Naive thymus-derived CD4-positive, alpha-beta T cell (primary cell): ENCODE measurements at regions not wholly inside any gene's neighbourhood (a gene's known extent, or its start where the extent isn't known, plus 50 kb on each side); places are given as distances from the start of the nearest gene placed in this dataset.

Source experiments
- ATAC-seq: fragments of 150-1000 bp; cut with Tn5 transposase; 2 replicates; pipeline ENCODE4 v1.10.0; 2021; ENCODE audit warnings: mild to moderate bottlenecking, moderate library complexity
- CTCF ChIA-PET: fragments of 350-600 bp; sonication (Branson Sonifier 250); formaldehyde crosslinking; loops from one replicate; lab custom pipeline; 2021; ENCODE audit warnings: antibody characterized with exemption; lab: Charles Lee
- POLR2A ChIA-PET: fragments of 350-600 bp; sonication (Branson Sonifier 250); formaldehyde crosslinking; loops from one replicate; lab custom pipeline; 2021; ENCODE audit warnings: antibody characterized with exemption, inconsistent platforms; lab: Charles Lee
- DNase-seq, 9 donors: peaks; one replicate each; pipeline versions ENCODE4 v3.0.0 to v3.0.0-alpha.2; 2020 to 2022; ENCODE audit warnings: mixed read lengths in 1 of 9
- H3K27ac ChIP-seq: one replicate; pipeline ENCODE4 v1.7.0; 2013; ENCODE audit warnings: mild to moderate bottlenecking, low read depth, low read length, moderate library complexity
- H3K27me3 ChIP-seq, 2 donors: one replicate each; pipeline ENCODE4 v1.7.0; 2013; ENCODE audit warnings: low read length in 2 of 2, mild to moderate bottlenecking in 2 of 2, moderate library complexity in 2 of 2; ENCODE audit not compliant: control insufficient read depth in 2 of 2, insufficient read depth in 2 of 2
- H3K36me3 ChIP-seq, 3 experiments: 1 replicate in 2 of 3; 2 replicates in 1 of 3; pipeline ENCODE4 v1.7.0; 2013; ENCODE audit warnings: low read length in 3 of 3, mild to moderate bottlenecking in 3 of 3, moderate library complexity in 1 of 3; ENCODE audit not compliant: insufficient read depth in 3 of 3, control insufficient read depth in 2 of 3
- H3K4me1 ChIP-seq, 2 donors: one replicate each; pipeline ENCODE4 v1.7.0; 2013; ENCODE audit warnings: low read length in 2 of 2, mild to moderate bottlenecking in 2 of 2, moderate library complexity in 1 of 2; ENCODE audit not compliant: control insufficient read depth in 2 of 2, insufficient read depth in 2 of 2
- H3K4me3 ChIP-seq: 2 replicates; pipeline ENCODE4 v1.7.0; 2013; ENCODE audit warnings: mild to moderate bottlenecking, low read length
- H3K9me3 ChIP-seq, 3 experiments: 1 replicate in 2 of 3; 2 replicates in 1 of 3; pipeline ENCODE4 v1.7.0; 2013; ENCODE audit warnings: low read length in 3 of 3; ENCODE audit not compliant: control insufficient read depth in 2 of 3
- H3K27ac Mint-ChIP-seq, 9 donors: one replicate each; pipeline ENCODE4 v1.8.0; 2020 to 2022; ENCODE audit warnings: mixed read lengths in 9 of 9, mild to moderate bottlenecking in 8 of 9, moderate library complexity in 5 of 9, inconsistent platforms in 2 of 9
- H3K27me3 Mint-ChIP-seq, 5 donors: one replicate each; pipeline ENCODE4 v1.8.0; 2021 to 2022; ENCODE audit warnings: mixed read lengths in 5 of 5, mild to moderate bottlenecking in 1 of 5
- H3K36me3 Mint-ChIP-seq, 5 donors: one replicate each; pipeline ENCODE4 v1.8.0; 2020 to 2022; ENCODE audit warnings: mixed read lengths in 5 of 5, mild to moderate bottlenecking in 3 of 5, inconsistent platforms in 1 of 5
- H3K4me1 Mint-ChIP-seq, 7 donors: one replicate each; pipeline ENCODE4 v1.8.0; 2020 to 2022; ENCODE audit warnings: mixed read lengths in 7 of 7, mild to moderate bottlenecking in 3 of 7, inconsistent platforms in 1 of 7
- H3K4me3 Mint-ChIP-seq, 10 donors: one replicate each; pipeline ENCODE4 v1.8.0; 2020 to 2022; ENCODE audit warnings: mild to moderate bottlenecking in 10 of 10, mixed read lengths in 10 of 10, moderate library complexity in 6 of 10, inconsistent platforms in 2 of 10
- H3K9me3 Mint-ChIP-seq, 11 donors: one replicate each; pipeline ENCODE4 v1.8.0; 2020 to 2022; ENCODE audit warnings: mixed read lengths in 11 of 11, mild to moderate bottlenecking in 4 of 11, inconsistent platforms in 1 of 11, moderate library complexity in 1 of 11
- intact Hi-C, 2 donors: fragments of 100-400 bp; cut with micrococcal nuclease; formaldehyde crosslinking; loops; one replicate each; pipeline ENCODE4 v1.15.1; 2023

DNA sequence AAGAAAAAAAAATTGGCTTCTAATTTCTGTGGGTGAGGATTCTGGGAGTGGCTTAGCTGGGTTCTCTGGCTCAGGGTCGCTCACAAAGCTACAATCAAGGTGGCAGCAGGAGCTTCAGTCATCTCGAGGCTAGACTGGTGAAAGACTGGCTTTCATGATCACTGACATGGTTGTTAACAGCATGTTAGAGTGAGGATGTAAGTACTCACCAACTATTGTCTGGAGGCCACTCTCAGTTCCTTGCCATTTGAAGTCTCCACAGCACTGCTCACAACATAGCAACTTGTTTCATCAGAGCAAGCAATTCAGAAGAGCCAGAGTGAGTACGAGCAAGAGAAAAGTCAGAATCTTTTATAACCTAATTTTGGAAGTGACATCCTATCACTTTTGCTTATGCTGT, 145.7 kb upstream of the PRSS16 start:
- Mint-ChIP-seq H3K36me3 (peaks cover 0 to 7% (median 0%) of the 10 kb centered on the region in 5 donors), H3K27ac (no peak overlapping the region), H3K9me3 (peaks cover 0 to 14% (median 6%) of the 10 kb centered on the region in 11 donors), H3K4me1 (peaks cover 6 to 10% (median 8%) of the 10 kb centered on the region in 7 donors), H3K4me3 (no peak overlapping the region), H3K27me3 (peaks cover 28 to 43% (median 36%) of the 10 kb centered on the region in 5 donors)
- H3K27me3 ChIP-seq: peaks cover 0 to 6% of the 10 kb centered on the region in 2 donors
- ChIA-PET POLR2A (no interaction called here), CTCF (interaction anchor here (0.6 to 0.7 kb wide), 2 partner anchors 573 to 1252 kb away, joined by 3 read pairs; no protein-coding TSS in a partner anchor)
- DNase-seq: no peak
- intact Hi-C loops: no loop called here
- H3K4me1 ChIP-seq: peaks cover 0 to 7% of the 10 kb centered on the region in 2 donors
- no peaks in the 10 kb centered on the region for H3K36me3 ChIP-seq
- no peak overlapping the region for H3K4me3 ChIP-seq
- no peaks in the 10 kb centered on the region for H3K9me3 ChIP-seq
- H3K27ac ChIP-seq: no peak overlapping the region
- ATAC-seq: no peak

- ChIA-PET CTCF (interaction anchor here (0.6 kb wide), 1 partner anchor 1762 kb away, joined by 4 read pairs; no protein-coding TSS in a partner anchor), POLR2A (no interaction called here)
- intact Hi-C loops: no loop called here
- no peaks in the 10 kb centered on the region for H3K4me1 Mint-ChIP-seq
- DNase-seq (no peak), ATAC-seq (no peak)
- H3K9me3 Mint-ChIP-seq: no peaks in the 10 kb centered on the region
- no peaks in the 10 kb centered on the region for H3K27me3 ChIP-seq
- H3K27ac ChIP-seq: no peak overlapping the region
- no peaks in the 10 kb centered on the region for H3K4me1 ChIP-seq
- no peak overlapping the region for H3K27ac Mint-ChIP-seq
- no peaks in the 10 kb centered on the region for H3K9me3 ChIP-seq
- no peak overlapping the region for H3K4me3 Mint-ChIP-seq
- H3K36me3 ChIP-seq: no peaks in the 10 kb centered on the region
- H3K27me3 Mint-ChIP-seq: peaks cover 17 to 39% (median 26%) of the 10 kb centered on the region in 5 donors
- no peak overlapping the region for H3K4me3 ChIP-seq
- no peaks in the 10 kb centered on the region for H3K36me3 Mint-ChIP-seq
Measured at GRCh38 chr6:27106382-27106781, 141.1 kb upstream of the PRSS16 start.

- ChIA-PET CTCF (no interaction called here), POLR2A (no interaction called here)
- Mint-ChIP-seq H3K4me1 (peaks cover 0 to 2% (median 0%) of the 10 kb centered on the region in 7 donors), H3K27ac (no peak overlapping the region), H3K27me3 (peaks cover 19 to 53% (median 34%) of the 10 kb centered on the region in 5 donors), H3K9me3 (peaks cover 0 to 15% (median 4%) of the 10 kb centered on the region in 11 donors), H3K36me3 (peaks cover 0 to 11% (median 5%) of the 10 kb centered on the region in 5 donors), H3K4me3 (no peak overlapping the region)
- no peaks in the 10 kb centered on the region for H3K27me3 ChIP-seq
- intact Hi-C loops: no loop called here
- H3K27ac ChIP-seq: no peak overlapping the region
- H3K36me3 ChIP-seq: no peaks in the 10 kb centered on the region
- H3K4me1 ChIP-seq: no peaks in the 10 kb centered on the region
- H3K9me3 ChIP-seq: no peaks in the 10 kb centered on the region
- no peak overlapping the region for H3K4me3 ChIP-seq
- DNase-seq: no peak
- no peak for ATAC-seq
Measured at GRCh38 chr6:27111743-27112142, 135.8 kb upstream of the PRSS16 start.

DNA sequence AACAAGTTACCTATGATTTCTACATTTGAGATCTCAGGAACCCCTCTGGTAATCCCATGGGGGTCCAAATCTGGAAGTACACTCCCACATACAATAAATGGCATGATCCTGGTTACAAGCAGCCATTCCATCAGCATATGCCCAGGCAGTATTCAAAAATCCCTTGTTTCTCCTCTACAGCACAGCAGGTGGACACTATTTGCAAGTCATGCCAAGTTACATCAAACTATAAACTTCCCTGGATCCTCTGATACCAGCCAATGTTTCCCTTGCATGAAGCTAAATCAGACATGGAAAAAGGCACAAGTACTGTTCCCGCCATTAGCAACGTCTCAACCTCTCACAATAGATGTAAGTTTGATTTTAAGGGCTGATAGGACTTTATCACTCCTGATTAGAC, 134.5 kb upstream of the PRSS16 start:
- Mint-ChIP-seq H3K36me3 (peaks cover 0 to 11% (median 5%) of the 10 kb centered on the region in 5 donors), H3K9me3 (peaks cover 0 to 15% (median 4%) of the 10 kb centered on the region in 11 donors), H3K27me3 (peaks cover 19 to 46% (median 36%) of the 10 kb centered on the region in 5 donors), H3K4me1 (peaks cover 0 to 2% (median 0%) of the 10 kb centered on the region in 7 donors), H3K27ac (no peak overlapping the region), H3K4me3 (no peak overlapping the region)
- Histone ChIP-seq H3K9me3 (no peaks in the 10 kb centered on the region), H3K27ac (no peak overlapping the region), H3K4me1 (no peaks in the 10 kb centered on the region), H3K27me3 (no peaks in the 10 kb centered on the region), H3K36me3 (no peaks in the 10 kb centered on the region), H3K4me3 (no peak overlapping the region)
- CTCF ChIA-PET: no interaction called here
- POLR2A ChIA-PET: no interaction called here
- DNase-seq (no peak), ATAC-seq (no peak)
- intact Hi-C loops: no loop called here

DNA sequence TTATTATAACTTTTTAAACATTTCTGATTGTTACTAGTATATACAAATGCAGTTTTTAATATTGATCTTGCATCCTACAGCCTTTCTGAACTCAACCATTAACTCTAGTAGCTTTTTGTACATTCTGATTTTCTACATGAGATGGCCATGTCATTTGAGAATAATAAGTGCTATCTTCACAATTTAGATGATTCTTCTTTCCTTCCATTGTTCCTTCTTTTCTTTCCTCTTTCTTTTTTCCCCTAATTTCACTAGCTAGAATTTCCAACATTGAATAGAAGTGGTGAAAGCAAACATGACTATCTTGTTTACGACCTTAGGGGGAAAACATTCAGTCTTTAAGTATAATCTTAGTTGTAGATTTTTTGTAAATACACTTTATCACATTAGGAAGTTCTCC, 128.2 kb upstream of the PRSS16 start:
- Histone ChIP-seq H3K27me3 (no peaks in the 10 kb centered on the region), H3K4me1 (peaks cover 0 to 10% of the 10 kb centered on the region in 2 donors), H3K36me3 (no peaks in the 10 kb centered on the region), H3K9me3 (no peaks in the 10 kb centered on the region), H3K4me3 (no peak overlapping the region), H3K27ac (no peak overlapping the region)
- DNase-seq (no peak), ATAC-seq (no peak)
- Mint-ChIP-seq H3K27ac (no peak overlapping the region), H3K27me3 (peaks cover 4 to 16% (median 9%) of the 10 kb centered on the region in 5 donors), H3K4me1 (peaks cover 0 to 10% (median 5%) of the 10 kb centered on the region in 7 donors), H3K36me3 (peaks cover 0 to 14% (median 0%) of the 10 kb centered on the region in 5 donors), H3K4me3 (no peak overlapping the region), H3K9me3 (peaks cover 0 to 2% (median 0%) of the 10 kb centered on the region in 11 donors)
- POLR2A ChIA-PET: interaction anchor here (0.6 to 0.9 kb wide), 2 partner anchors 948 to 1217 kb away, joined by 3 read pairs; partner anchors contain the start of gene ZSCAN31
- intact Hi-C loops: no loop called here
- CTCF ChIA-PET: interaction anchor here (0.6 kb wide), 1 partner anchor 326 kb away, joined by 3 read pairs; no protein-coding TSS in a partner anchor

- H3K36me3 Mint-ChIP-seq: peaks cover 0 to 15% (median 0%) of the 10 kb centered on the region in 5 donors
- H3K27me3 ChIP-seq: no peaks in the 10 kb centered on the region
- peaks cover 0 to 12% (median 5%) of the 10 kb centered on the region in 7 donors for H3K4me1 Mint-ChIP-seq
- CTCF ChIA-PET: interaction anchor here (0.6 kb wide), 1 partner anchor 325 kb away, joined by 3 read pairs; no protein-coding TSS in a partner anchor
- no peaks in the 10 kb centered on the region for H3K36me3 ChIP-seq
- ATAC-seq (no peak), DNase-seq (no peak)
- peaks cover 0 to 10% of the 10 kb centered on the region in 2 donors for H3K4me1 ChIP-seq
- H3K27ac Mint-ChIP-seq: no peak overlapping the region
- peaks cover 0 to 2% (median 0%) of the 10 kb centered on the region in 11 donors for H3K9me3 Mint-ChIP-seq
- H3K4me3 ChIP-seq: no peak overlapping the region
- H3K27ac ChIP-seq: no peak overlapping the region
- intact Hi-C loops: no loop called here
- POLR2A ChIA-PET: interaction anchor here (0.6 to 0.9 kb wide), 2 partner anchors 948 to 1216 kb away, joined by 3 read pairs; partner anchors contain the start of gene ZSCAN31
- H3K9me3 ChIP-seq: no peaks in the 10 kb centered on the region
- peaks cover 3 to 13% (median 7%) of the 10 kb centered on the region in 5 donors for H3K27me3 Mint-ChIP-seq
- no peak overlapping the region for H3K4me3 Mint-ChIP-seq
Measured at GRCh38 chr6:27119761-27120160, 127.7 kb upstream of the PRSS16 start.
